Endothelial cell of umbilical vein (primary cell): ENCODE measurements at regions not wholly inside any gene's neighbourhood (a gene's known extent, or its start where the extent isn't known, plus 50 kb on each side); places are given as distances from the start of the nearest gene placed in this dataset.
A peak's percentile ranks its signal among the peaks of the same experiment; 100 is the strongest.

Experiments
- BruUV-seq: library from RNA; stranded (reverse); fragments of 400-500 nt; replicated peaks from 2 replicates; lab custom pipeline; 2021; lab: Mats Ljungman, UMichigan
- CTCF ChIA-PET: fragments of 300-600, 350-600 bp; sonication (Branson Sonifier 250); formaldehyde crosslinking; loops from one replicate; lab custom pipeline; 2021; ENCODE audit warnings: antibody characterized with exemption, inconsistent platforms; lab: Charles Lee
- POLR2A ChIA-PET: fragments of 300-600, 350-600 bp; sonication (Branson Sonifier 250); formaldehyde crosslinking; loops from one replicate; lab custom pipeline; 2021; ENCODE audit warnings: antibody characterized with exemption, inconsistent platforms; lab: Charles Lee
- DNase-seq: peaks from one replicate; pipeline ENCODE4 v3.0.0-alpha.2; 2011; ENCODE audit warnings: low read depth, low spot score
- FAIRE-seq: peaks from 2 replicates; lab custom pipeline; 2011; peaks lifted over from hg19 to GRCh38; lab: Jason Lieb, UNC
- H2AFZ ChIP-seq: 2 replicates; pipeline ENCODE4 v1.6.0; 2012; ENCODE audit warnings: low read depth, low read length, control low read depth, inconsistent platforms
- H3K27ac ChIP-seq: 2 replicates; pipeline ENCODE4 v1.5.1; 2011; ENCODE audit warnings: low read depth, mild to moderate bottlenecking, control low read depth, low read length, moderate library complexity; ENCODE audit not compliant: insufficient read depth
- H3K27me3 ChIP-seq, 2 experiments: 2 replicates each; pipeline versions ENCODE4 v1.6.0 to v1.6.1; 2011; ENCODE audit warnings: low read length in 2 of 2, mixed read lengths in 1 of 2; ENCODE audit not compliant: control insufficient read depth in 2 of 2, insufficient read depth in 2 of 2
- H3K36me3 ChIP-seq, 2 experiments: 2 replicates in 1 of 2; 3 replicates in 1 of 2; pipeline ENCODE4 v1.5.1; 2011; ENCODE audit warnings: low read length in 2 of 2, mild to moderate bottlenecking in 1 of 2, moderate library complexity in 1 of 2; ENCODE audit not compliant: control insufficient read depth in 2 of 2, insufficient read depth in 2 of 2; ENCODE audit errors: extremely low read depth in 1 of 2
- H3K4me1 ChIP-seq: 3 replicates; pipeline ENCODE4 v1.5.1; 2011; ENCODE audit warnings: mild to moderate bottlenecking, low read length; ENCODE audit not compliant: control insufficient read depth, insufficient read depth; ENCODE audit errors: extremely low read depth
- H3K4me2 ChIP-seq: 2 replicates; pipeline ENCODE4 v1.6.1; 2011; ENCODE audit warnings: low read length, control low read depth, mixed read lengths; ENCODE audit not compliant: insufficient read depth
- H3K4me3 ChIP-seq, 3 experiments: fragments of 200-600 bp in 1 of 3; sonication (generic), shearing (Covaris generic) in 1 of 3; replicated peaks in 1 of 3; 2 replicates each; pipeline ENCODE4 v1.5.1; 2011 to 2016; ENCODE audit warnings: control low read depth in 3 of 3, low read length in 3 of 3, mild to moderate bottlenecking in 2 of 3, inconsistent platforms in 1 of 3, low read depth in 1 of 3, moderate library complexity in 1 of 3; ENCODE audit not compliant: insufficient read depth in 1 of 3
- H3K79me2 ChIP-seq: 2 replicates; pipeline ENCODE4 v1.6.0; 2012; ENCODE audit warnings: low read length, inconsistent platforms; ENCODE audit not compliant: control insufficient read depth, insufficient read depth
- H3K9ac ChIP-seq: replicated peaks from 2 replicates; pipeline ENCODE3; 2011; ENCODE audit warnings: low read length, control low read depth; ENCODE audit not compliant: insufficient read depth; ENCODE audit errors: extremely low read depth
- H3K9me1 ChIP-seq: replicated peaks from 3 replicates; pipeline ENCODE4 v1.6.0; 2011; ENCODE audit warnings: mild to moderate bottlenecking, low read length; ENCODE audit not compliant: control insufficient read depth, insufficient read depth; ENCODE audit errors: extremely low read depth
- H3K9me3 ChIP-seq: replicated peaks from 2 replicates; pipeline ENCODE4 v1.5.1; 2012; ENCODE audit warnings: low read length, inconsistent platforms; ENCODE audit not compliant: control insufficient read depth, insufficient read depth
- H4K20me1 ChIP-seq: replicated peaks from 2 replicates; pipeline ENCODE3; 2011; ENCODE audit warnings: mild to moderate bottlenecking, low read length; ENCODE audit not compliant: control insufficient read depth, insufficient read depth; ENCODE audit errors: extremely low read depth
- EZH2 ChIP-seq: IDR thresholded peaks from 2 replicates; pipeline ENCODE4 v1.6.1; 2012; ENCODE audit warnings: borderline replicate concordance, low read depth, mild to moderate bottlenecking, moderate library complexity, low read length, inconsistent platforms; ENCODE audit not compliant: severe bottlenecking
- GATA2 ChIP-seq: IDR thresholded peaks from 2 replicates; pipeline ENCODE4 v1.7.0; 2011; ENCODE audit warnings: low read depth, mild to moderate bottlenecking, moderate library complexity, mixed read lengths, low read length; ENCODE audit not compliant: insufficient read length, insufficient read depth
- JUN ChIP-seq: IDR thresholded peaks from 2 replicates; pipeline ENCODE4 v1.6.1; 2011; ENCODE audit warnings: borderline replicate concordance, low read depth; ENCODE audit not compliant: insufficient read length, insufficient read depth
- MAX ChIP-seq: IDR thresholded peaks from 2 replicates; pipeline ENCODE4 v1.6.1; 2011; ENCODE audit not compliant: insufficient read depth, insufficient read length
- POLR2A ChIP-seq: IDR thresholded peaks from 2 replicates; pipeline ENCODE4 v1.6.1; 2012; ENCODE audit warnings: low read depth, mild to moderate bottlenecking, control low read depth, low read length
- POLR2AphosphoS5 ChIP-seq: IDR thresholded peaks from 2 replicates; pipeline ENCODE4 v1.6.1; 2012; ENCODE audit warnings: low read depth, mild to moderate bottlenecking, control low read depth, low read length, moderate library complexity; ENCODE audit not compliant: insufficient read depth
- dilution Hi-C: fragments of 300-500 bp; cut with MboI; formaldehyde crosslinking; loops from one replicate; pipeline ENCODE4 v1.15.0; 2019; ENCODE audit warnings: low sequenced_read_pairs; ENCODE audit not compliant: extremely low pct_ligation_motif_present
- intact Hi-C: fragments of 100-400 bp; cut with micrococcal nuclease; formaldehyde crosslinking; loops from one replicate; pipeline ENCODE4 v1.10.0; 2022

GRCh38 chr10:118516716-118517115 lies 78.7 kb downstream of the PRLHR start:
- CTCF ChIA-PET: no interaction called here
- intact Hi-C loops: no loop called here
- H3K9me3 ChIP-seq: no peaks in the 10 kb centered on the region
- no peaks in the 10 kb centered on the region for H3K36me3 ChIP-seq
- no peaks in the 10 kb centered on the region for H3K4me1 ChIP-seq
- no peak overlapping the region for H3K4me3 ChIP-seq
- BruUV-seq: no TSS peak
- FAIRE-seq (no peak), DNase-seq (no peak)
- no peak for TF ChIP-seq JUN
- no peak for TF ChIP-seq POLR2A
- no peak for TF ChIP-seq POLR2AphosphoS5
- no peak for TF ChIP-seq MAX
- no peak for TF ChIP-seq GATA2
- dilution Hi-C loops: no loop called here
- no peak overlapping the region for H3K4me2 ChIP-seq
- no peaks in the 10 kb centered on the region for H3K27me3 ChIP-seq
- no peaks in the 10 kb centered on the region for H3K79me2 ChIP-seq
- H3K9ac ChIP-seq: no peak overlapping the region
- no peak overlapping the region for H2AFZ ChIP-seq
- POLR2A ChIA-PET: no interaction called here
- H3K9me1 ChIP-seq: no peaks in the 10 kb centered on the region
- no peaks in the 10 kb centered on the region for H4K20me1 ChIP-seq
- no peak overlapping the region for H3K27ac ChIP-seq

- FAIRE-seq (no peak), DNase-seq (no peak)
- H2AFZ ChIP-seq: no peak overlapping the region
- ChIA-PET POLR2A (no interaction called here), CTCF (no interaction called here)
- H3K4me2 ChIP-seq: no peak overlapping the region
- H3K36me3 ChIP-seq: no peaks in the 10 kb centered on the region
- H3K9ac ChIP-seq: no peak overlapping the region
- no peaks in the 10 kb centered on the region for H3K4me1 ChIP-seq
- H3K27ac ChIP-seq: no peak overlapping the region
- no peaks in the 10 kb centered on the region for H3K9me1 ChIP-seq
- intact Hi-C loops (no loop called here), dilution Hi-C loops (no loop called here)
- H3K79me2 ChIP-seq: no peaks in the 10 kb centered on the region
- no peaks in the 10 kb centered on the region for H3K9me3 ChIP-seq
- TF ChIP-seq EZH2: no peak
- TF ChIP-seq JUN: peak; percentile 10
- no peaks in the 10 kb centered on the region for H4K20me1 ChIP-seq
- BruUV-seq: no TSS peak
- H3K4me3 ChIP-seq: no peak overlapping the region
- H3K27me3 ChIP-seq: no peaks in the 10 kb centered on the region
Measured at GRCh38 chr10:118513174-118513573, 82.3 kb downstream of the PRLHR start.
